Aorta (tissue), 5 donors: ENCODE measurements at regions not wholly inside any gene's neighbourhood (a gene's known extent, or its start where the extent isn't known, plus 50 kb on each side); places are given as distances from the start of the nearest gene placed in this dataset.

Experiments used
- ATAC-seq: fragments of 200-7000 bp; cut with Tn5 transposase; one replicate; pipeline ENCODE4 v1.9.1; 2022; ENCODE audit warnings: moderate library complexity; ENCODE audit not compliant: low FRiP score
- DNase-seq, 2 donors: peaks; one replicate each; pipeline ENCODE4 v3.0.0-alpha.2; 2020
- H3K27ac ChIP-seq, 2 donors: one replicate each; pipeline ENCODE4 v1.5.1; 2013; ENCODE audit warnings: low read length in 2 of 2, mild to moderate bottlenecking in 2 of 2, moderate library complexity in 2 of 2, control low read depth in 1 of 2, inconsistent platforms in 1 of 2, low read depth in 1 of 2
- H3K27me3 ChIP-seq, 2 donors: one replicate each; pipeline ENCODE4 v1.6.1; 2013; ENCODE audit warnings: control low read depth in 1 of 2, low read length in 1 of 2, mild to moderate bottlenecking in 1 of 2, moderate library complexity in 1 of 2; ENCODE audit not compliant: insufficient read depth in 2 of 2, control insufficient read depth in 1 of 2
- H3K36me3 ChIP-seq, 2 donors: one replicate each; pipeline ENCODE4 v1.6.1; 2013; ENCODE audit warnings: control low read depth in 1 of 2, low read length in 1 of 2, mild to moderate bottlenecking in 1 of 2; ENCODE audit not compliant: insufficient read depth in 2 of 2, control insufficient read depth in 1 of 2
- H3K4me1 ChIP-seq, 2 donors: one replicate each; pipeline ENCODE4 v1.6.1; 2013; ENCODE audit warnings: low read length in 2 of 2, control low read depth in 1 of 2, mild to moderate bottlenecking in 1 of 2, moderate library complexity in 1 of 2; ENCODE audit not compliant: insufficient read depth in 2 of 2, control insufficient read depth in 1 of 2
- H3K4me3 ChIP-seq, 2 donors: one replicate each; pipeline ENCODE4 v1.5.1; 2013; ENCODE audit warnings: low read length in 2 of 2, control low read depth in 1 of 2, mild to moderate bottlenecking in 1 of 2
- H3K9me3 ChIP-seq: one replicate; pipeline ENCODE4 v1.6.1; 2013; ENCODE audit warnings: mild to moderate bottlenecking, low read length; ENCODE audit not compliant: control insufficient read depth
- WGBS, 2 donors: extraction: QIAGEN DNeasy Blood & Tissue Kit; methylation state at CpG; one replicate each; pipeline ENCODE4 v1.1.7; 2013; 5-methylcytosine and 5-hydroxymethylcytosine counted together
- intact Hi-C, 2 donors: fragments of 100-400 bp; cut with DNase I; formaldehyde crosslinking; loops; one replicate each; pipeline versions ENCODE4 v1.14.2 to v1.15.0; 2022
- donor health status: healthy with polysubstance abuse.
- donor health status: Bipolar disorder and iron deficiency.
- donor health status: DM: no; HTN: no; CAD: no.
- donor health status: DM: no; HTN: no; CAD: no.
- donor health status: DM: yes; HTN: yes; CAD: no.

DNA sequence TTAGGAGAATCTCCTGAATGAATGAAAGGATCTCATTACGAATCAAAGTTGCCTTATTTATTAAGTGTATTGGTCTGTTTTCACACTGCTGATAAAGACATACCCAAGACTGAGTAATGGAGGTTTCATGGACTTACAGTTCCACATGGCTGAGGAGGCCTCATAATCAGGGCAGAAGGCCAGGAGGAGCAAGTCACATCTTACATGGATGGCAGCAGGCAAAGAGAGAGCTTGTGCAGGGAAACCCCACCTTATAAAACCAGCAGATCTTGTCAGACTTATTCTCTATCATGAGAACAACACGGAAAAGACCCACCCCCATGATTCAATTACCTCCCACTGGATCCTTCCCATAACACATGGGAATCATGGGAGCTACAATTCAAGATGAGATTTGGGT, 785.2 kb upstream of the POU3F3 start:
- DNase-seq (no peak), ATAC-seq (no peak)
- no peaks in the 10 kb centered on the region for H3K36me3 ChIP-seq
- no peaks in the 10 kb centered on the region for H3K9me3 ChIP-seq
- no peak overlapping the region for H3K27ac ChIP-seq
- no peak overlapping the region for H3K4me3 ChIP-seq
- 65 to 83% methylated on average over 2 of the region's 2 CpGs for WGBS, 2 donors
- H3K4me1 ChIP-seq = no peaks in the 10 kb centered on the region
- peaks cover 0 to 1% of the 10 kb centered on the region in 2 donors for H3K27me3 ChIP-seq
- intact Hi-C loops = no loop called here

DNA sequence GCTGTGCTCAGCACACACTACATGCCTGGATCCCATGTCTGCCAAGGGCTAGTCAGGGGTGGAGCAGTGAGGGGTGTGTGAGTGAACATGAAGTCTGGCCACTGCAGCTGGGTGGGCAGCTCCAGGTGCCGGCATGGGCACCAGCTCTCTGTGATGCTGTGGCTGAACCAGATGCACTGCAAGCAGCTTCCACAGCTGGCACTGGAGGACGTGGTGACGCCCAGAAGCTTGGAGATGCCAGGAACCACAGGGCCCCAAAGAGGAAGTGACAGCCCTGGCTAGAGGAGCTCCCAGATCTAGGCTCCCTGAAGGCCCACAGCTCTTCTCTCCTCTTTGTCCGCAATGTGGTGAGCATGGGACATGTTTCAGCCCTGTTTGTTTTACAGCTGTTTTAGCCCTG, 776.3 kb upstream of the POU3F3 start:
- ATAC-seq (no peak), DNase-seq (no peak)
- intact Hi-C loops = no loop called here
- Histone ChIP-seq H3K36me3 (no peaks in the 10 kb centered on the region), H3K9me3 (no peaks in the 10 kb centered on the region), H3K27me3 (no peaks in the 10 kb centered on the region), H3K4me3 (no peak overlapping the region), H3K4me1 (no peaks in the 10 kb centered on the region), H3K27ac (no peak overlapping the region)
- 80 to 86% methylated on average over 4 of the region's 4 CpGs for WGBS, 2 donors

GRCh38 chr2:104078431-104079157, 775.3 kb upstream of the POU3F3 start:
- Histone ChIP-seq H3K9me3 (no peaks in the 10 kb centered on the region), H3K27ac (no peak overlapping the region), H3K27me3 (no peaks in the 10 kb centered on the region), H3K4me1 (no peaks in the 10 kb centered on the region), H3K4me3 (no peak overlapping the region), H3K36me3 (no peaks in the 10 kb centered on the region)
- WGBS, 2 donors = 87 to 90% methylated on average over 9 of the region's 9 CpGs
- intact Hi-C loops = no loop called here
- ATAC-seq = no peak
- DNase-seq = peak in 1 of 2 donors; percentile 65

- Histone ChIP-seq H3K36me3 (no peaks in the 10 kb centered on the region), H3K9me3 (no peaks in the 10 kb centered on the region), H3K4me3 (no peak overlapping the region), H3K27ac (no peak overlapping the region), H3K27me3 (no peaks in the 10 kb centered on the region), H3K4me1 (no peaks in the 10 kb centered on the region)
- intact Hi-C loops = no loop called here
- no peak for DNase-seq
- WGBS, 2 donors = 89 to 90% methylated on average over 5 of the region's 5 CpGs
- no peak for ATAC-seq
These were observed 765.2 kb upstream of the POU3F3 start for GRCh38 chr2:104088745-104089144.

DNA sequence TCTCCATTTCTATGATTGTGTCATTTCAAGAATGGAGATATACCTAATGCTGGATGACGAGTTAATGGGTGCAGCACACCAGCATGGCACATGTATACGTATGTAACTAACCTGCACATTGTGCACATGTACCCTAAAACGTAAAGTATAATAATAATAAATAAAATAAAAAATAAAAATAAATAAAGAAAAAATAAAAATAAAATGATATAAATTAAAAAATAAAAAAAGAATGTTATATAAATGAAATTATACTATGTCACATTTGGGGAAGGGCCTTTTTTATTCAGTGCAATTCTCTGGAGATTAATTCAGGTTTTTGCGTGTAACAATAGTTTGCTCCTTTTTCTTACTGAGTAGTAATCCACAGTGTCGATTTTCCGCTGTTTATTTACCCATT, 763.5 kb upstream of the POU3F3 start:
- no peaks in the 10 kb centered on the region for H3K27me3 ChIP-seq
- H3K4me3 ChIP-seq = no peak overlapping the region
- ATAC-seq (no peak), DNase-seq (no peak)
- H3K4me1 ChIP-seq = no peaks in the 10 kb centered on the region
- WGBS, 2 donors = 95% methylated on average over 6 of the region's 6 CpGs
- no peaks in the 10 kb centered on the region for H3K36me3 ChIP-seq
- H3K9me3 ChIP-seq = no peaks in the 10 kb centered on the region
- intact Hi-C loops = no loop called here
- no peak overlapping the region for H3K27ac ChIP-seq

DNA sequence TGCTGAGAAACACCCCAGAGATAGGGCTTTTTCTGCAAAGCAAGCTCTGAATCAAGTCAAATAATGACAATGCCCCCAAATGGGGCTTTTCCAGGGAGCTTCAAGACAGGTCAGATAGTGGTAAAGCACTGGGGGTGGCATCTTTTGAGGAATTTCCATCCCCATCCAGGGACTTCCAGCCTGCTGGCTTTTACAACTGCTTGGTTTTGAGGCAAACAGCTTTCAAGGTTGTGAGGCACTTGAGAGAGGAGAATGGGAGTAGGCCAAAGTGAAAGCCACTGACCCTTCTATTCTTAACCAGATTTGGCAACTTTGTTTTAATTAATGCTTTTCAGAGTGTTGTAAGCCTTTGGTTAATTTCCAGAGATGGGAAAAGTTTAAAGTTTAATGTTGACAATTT, 762.0 kb upstream of the POU3F3 start:
- no peaks in the 10 kb centered on the region for H3K4me1 ChIP-seq
- intact Hi-C loops = no loop called here
- H3K4me3 ChIP-seq = no peak overlapping the region
- no peak for ATAC-seq
- no peaks in the 10 kb centered on the region for H3K9me3 ChIP-seq
- no peak overlapping the region for H3K27ac ChIP-seq
- no peak for DNase-seq
- no peaks in the 10 kb centered on the region for H3K36me3 ChIP-seq
- H3K27me3 ChIP-seq = no peaks in the 10 kb centered on the region

DNA sequence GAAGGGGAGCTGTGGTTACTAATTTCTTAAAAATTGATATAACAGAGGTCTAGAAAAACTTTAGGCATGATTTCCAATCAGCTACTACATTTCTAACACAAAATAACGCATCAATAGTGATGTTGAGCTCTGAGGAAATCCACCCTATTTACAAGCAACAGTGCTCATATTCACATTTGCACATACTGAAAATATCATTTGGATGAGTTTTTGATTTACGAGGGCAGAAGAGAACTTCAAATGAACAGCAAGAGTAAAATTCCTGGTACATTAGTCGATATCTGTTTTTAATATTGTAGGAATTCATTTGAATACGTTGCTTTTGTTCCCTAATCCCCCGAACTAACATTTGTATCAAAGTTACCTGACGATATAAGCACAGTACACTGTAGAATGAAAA, 761.0 kb upstream of the POU3F3 start:
- Histone ChIP-seq H3K9me3 (no peaks in the 10 kb centered on the region), H3K27ac (no peak overlapping the region), H3K36me3 (no peaks in the 10 kb centered on the region), H3K4me3 (no peak overlapping the region), H3K27me3 (no peaks in the 10 kb centered on the region), H3K4me1 (no peaks in the 10 kb centered on the region)
- intact Hi-C loops = no loop called here
- DNase-seq = no peak
- WGBS, 2 donors = 87 to 88% methylated on average over 6 of the region's 6 CpGs
- ATAC-seq = no peak

DNA sequence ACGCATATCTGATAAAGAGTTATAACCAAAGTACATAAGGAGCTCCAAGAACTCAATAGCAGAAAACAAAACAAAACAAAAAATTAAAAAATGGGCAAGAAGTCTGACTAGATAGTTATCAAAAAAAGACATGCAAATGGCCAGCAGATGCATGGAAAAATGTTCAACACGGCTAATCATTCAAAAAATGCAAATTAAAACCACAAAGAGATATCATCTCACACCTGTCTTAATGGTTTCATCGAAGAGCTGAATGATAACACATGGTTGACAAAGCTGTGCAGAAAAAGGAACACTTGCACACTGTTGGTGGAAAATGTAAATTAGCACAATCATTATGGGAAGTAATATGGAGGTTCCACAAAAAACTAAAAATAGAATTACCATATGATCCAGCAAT, 751.3 kb upstream of the POU3F3 start:
- 78 to 82% methylated on average over 3 of the region's 3 CpGs for WGBS, 2 donors
- Histone ChIP-seq H3K27ac (no peak overlapping the region), H3K27me3 (peaks cover 0 to 2% of the 10 kb centered on the region in 2 donors), H3K36me3 (no peaks in the 10 kb centered on the region), H3K9me3 (no peaks in the 10 kb centered on the region), H3K4me3 (no peak overlapping the region), H3K4me1 (no peaks in the 10 kb centered on the region)
- intact Hi-C loops = no loop called here
- ATAC-seq (no peak), DNase-seq (no peak)

GRCh38 chr2:104109356-104109755, 744.6 kb upstream of the POU3F3 start:
- no peak overlapping the region for H3K27ac ChIP-seq
- no peaks in the 10 kb centered on the region for H3K36me3 ChIP-seq
- H3K9me3 ChIP-seq = no peaks in the 10 kb centered on the region
- ATAC-seq (no peak), DNase-seq (no peak)
- WGBS, 2 donors = 73 to 83% methylated on average over 8 of the region's 8 CpGs
- H3K4me3 ChIP-seq = no peak overlapping the region
- H3K4me1 ChIP-seq = no peaks in the 10 kb centered on the region
- intact Hi-C loops = no loop called here
- H3K27me3 ChIP-seq = no peaks in the 10 kb centered on the region
